GM12874 (cell line): ENCODE measurements at regions not wholly inside any gene's neighbourhood (a gene's known extent, or its start where the extent isn't known, plus 50 kb on each side); places are given as distances from the start of the nearest gene placed in this dataset.

Experiments used
- CTCF ChIP-seq: IDR thresholded peaks from 2 replicates; pipeline ENCODE4 v1.5.1; 2011; ENCODE audit warnings: low read depth, mild to moderate bottlenecking, control low read depth, low read length, moderate library complexity; ENCODE audit not compliant: insufficient read depth

GRCh38 chr2:173803449-173803848, 161.7 kb downstream of the SP3 start:
- no peak for TF ChIP-seq CTCF

DNA sequence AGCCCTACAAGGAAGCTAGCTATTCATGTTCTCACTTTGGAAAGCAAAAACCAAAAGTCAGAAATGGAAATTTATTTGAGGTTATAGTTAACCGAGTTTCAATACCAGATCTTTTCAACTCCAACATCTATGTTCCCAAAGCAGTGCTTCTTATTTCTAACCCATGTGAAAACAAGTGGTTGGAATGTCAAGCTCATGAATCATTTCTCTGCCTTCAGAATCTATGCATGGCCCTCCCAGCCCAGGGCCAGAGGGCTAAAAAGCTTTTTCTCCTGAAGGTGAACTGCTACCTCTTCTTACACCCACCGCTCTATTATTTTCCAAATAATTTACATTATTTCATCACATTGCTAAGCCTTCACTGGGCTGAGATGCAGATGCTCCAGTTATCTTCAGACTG, 158.4 kb downstream of the SP3 start:
- TF ChIP-seq CTCF = no peak

GRCh38 chr2:173808718-173809117, 156.5 kb downstream of the SP3 start:
- TF ChIP-seq CTCF = no peak

DNA sequence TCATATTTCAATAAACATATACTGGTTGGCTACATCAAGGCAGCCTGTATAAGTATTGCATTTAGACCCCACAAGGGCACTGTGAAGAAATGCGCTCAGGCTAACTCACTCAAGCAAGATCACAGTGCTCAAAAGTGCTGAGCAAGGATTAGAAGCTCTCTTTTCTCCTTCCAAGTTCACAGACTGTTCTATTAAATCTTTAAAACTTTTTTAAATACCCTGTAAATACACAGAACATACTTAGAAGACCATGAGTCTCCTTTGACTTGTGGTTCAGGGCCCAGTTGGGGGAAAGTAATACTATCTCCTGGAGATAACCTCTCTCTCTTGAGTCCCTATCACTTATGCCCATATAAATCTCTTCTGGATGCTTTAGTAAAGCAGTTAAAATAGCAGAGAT, 152.9 kb downstream of the SP3 start:
- TF ChIP-seq CTCF = no peak

GRCh38 chr2:173814306-173814705, 150.9 kb downstream of the SP3 start:
- TF ChIP-seq CTCF = no peak

DNA sequence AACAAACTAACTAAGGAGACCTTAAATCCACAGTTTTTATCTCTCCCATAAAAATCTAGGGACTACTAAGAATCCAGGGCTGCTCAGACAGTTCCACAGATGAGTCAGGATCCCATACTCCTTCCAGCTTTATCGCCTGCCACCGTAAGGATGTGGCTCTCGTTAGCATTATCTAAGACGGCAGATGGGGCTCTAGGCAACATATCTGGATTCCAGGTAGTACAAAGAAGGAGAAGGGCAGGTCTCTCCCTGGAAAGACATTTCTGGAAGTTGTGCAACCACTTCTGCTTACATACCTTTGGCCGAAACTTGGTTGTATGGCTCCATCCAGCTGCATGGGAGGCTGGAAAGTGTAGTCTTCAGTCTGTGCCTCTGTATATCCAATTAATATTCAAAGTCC, 149.4 kb downstream of the SP3 start:
- no peak for TF ChIP-seq CTCF

DNA sequence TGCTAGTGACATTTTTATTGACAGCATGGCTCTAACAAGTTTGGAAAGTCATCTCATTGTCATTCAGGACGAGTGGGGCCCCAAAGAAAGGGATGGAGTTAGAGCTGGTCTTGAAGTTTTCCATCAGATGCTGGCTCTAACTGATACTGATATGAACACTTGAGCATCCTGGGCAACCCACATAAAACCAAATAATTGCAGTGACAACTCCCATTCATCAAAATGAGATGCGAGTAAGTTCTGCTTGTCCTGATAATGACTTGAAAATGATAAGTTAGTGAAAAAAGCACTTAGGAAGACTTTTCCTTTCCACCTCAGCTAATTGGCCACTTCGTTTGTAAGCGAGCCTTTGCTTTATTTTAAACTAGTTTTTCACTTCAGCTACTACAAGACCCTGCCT, 147.6 kb downstream of the SP3 start:
- TF ChIP-seq CTCF = no peak

GRCh38 chr2:173818285-173818684, 146.9 kb downstream of the SP3 start:
- TF ChIP-seq CTCF = no peak
